OCI-LY7 (cell line): ENCODE measurements at regions not wholly inside any gene's neighbourhood (a gene's known extent, or its start where the extent isn't known, plus 50 kb on each side); places are given as distances from the start of the nearest gene placed in this dataset.

Experiments used
- BruUV-seq: library from RNA; stranded (reverse); fragments of 400-500 nt; replicated peaks from 2 replicates; lab custom pipeline; 2021; lab: Mats Ljungman, UMichigan
- CTCF ChIA-PET: fragments of 300-600 bp; sonication (Branson Sonifier 250); formaldehyde crosslinking; loops from one replicate; lab custom pipeline; 2022; ENCODE audit warnings: antibody characterized with exemption; ENCODE audit not compliant: unreplicated experiment; lab: Charles Lee
- POLR2A ChIA-PET: fragments of 300-600 bp; sonication (Branson Sonifier 250); formaldehyde crosslinking; loops from one replicate; lab custom pipeline; 2022; ENCODE audit warnings: antibody characterized with exemption; lab: Charles Lee
- DNase-seq: peaks from one replicate; pipeline ENCODE4 v3.0.0-alpha.2; 2015; ENCODE audit warnings: low spot score
- H2AFZ ChIP-seq: fragments of 200-600 bp; sonication (generic), shearing (Covaris generic); 2 replicates; pipeline ENCODE4 v1.6.1; 2014; ENCODE audit warnings: mild to moderate bottlenecking, antibody characterized with exemption, low read length, moderate library complexity
- H3K27ac ChIP-seq: fragments of 200-600 bp; sonication (generic); 2 replicates; pipeline ENCODE4 v1.5.1; 2014; ENCODE audit warnings: mixed run types, low read depth, mild to moderate bottlenecking, moderate library complexity, low read length, inconsistent platforms; ENCODE audit not compliant: poor library complexity, severe bottlenecking
- H3K36me3 ChIP-seq: fragments of 200-600 bp; sonication (generic); 2 replicates; pipeline ENCODE4 v1.6.1; 2014; ENCODE audit warnings: mild to moderate bottlenecking, antibody characterized with exemption, low read length, moderate library complexity, mixed read lengths; ENCODE audit not compliant: insufficient read depth
- H3K4me1 ChIP-seq: fragments of 200-600 bp; sonication (generic); 2 replicates; pipeline ENCODE4 v1.5.1; 2014; ENCODE audit warnings: mild to moderate bottlenecking, low read length; ENCODE audit not compliant: insufficient read depth, poor library complexity, severe bottlenecking
- H3K4me2 ChIP-seq: fragments of 200-600 bp; sonication (generic); 2 replicates; pipeline ENCODE4 v1.6.1; 2014; ENCODE audit warnings: mild to moderate bottlenecking, low read length
- H3K4me3 ChIP-seq: fragments of 200-600 bp; sonication (generic); 2 replicates; pipeline ENCODE4 v1.5.1; 2014; ENCODE audit warnings: mild to moderate bottlenecking, low read depth, low read length; ENCODE audit not compliant: poor library complexity, severe bottlenecking
- H3K79me2 ChIP-seq: fragments of 200-600 bp; sonication (generic); 2 replicates; pipeline ENCODE4 v1.6.1; 2016; ENCODE audit warnings: low read depth, mild to moderate bottlenecking, low read length, moderate library complexity, mixed read lengths; ENCODE audit not compliant: insufficient read depth
- H3K9me2 ChIP-seq: fragments of 200-600 bp; sonication (generic); 2 replicates; pipeline ENCODE4 v1.6.1; 2016; ENCODE audit warnings: mild to moderate bottlenecking, low read length, mixed read lengths; ENCODE audit not compliant: insufficient read depth
- H3K9me3 ChIP-seq: fragments of 200-600 bp; sonication (generic); 2 replicates; pipeline ENCODE4 v1.6.1; 2014; ENCODE audit warnings: mild to moderate bottlenecking, mixed run types, low read length, mixed read lengths
- H4K20me1 ChIP-seq: fragments of 200-600 bp; sonication (generic); 2 replicates; pipeline ENCODE4 v1.6.1; 2014; ENCODE audit warnings: mild to moderate bottlenecking, antibody characterized with exemption, low read length, moderate library complexity, mixed read lengths; ENCODE audit not compliant: insufficient read depth
- CTCF ChIP-seq: fragments of 200-600 bp; sonication (generic); conservative IDR thresholded peaks from 2 replicates; pipeline ENCODE4 v1.5.1; 2014; ENCODE audit warnings: mild to moderate bottlenecking, antibody characterized with exemption, low read length, moderate library complexity, mixed read lengths
- EZH2phosphoT487 ChIP-seq: fragments of 200-600 bp; sonication (generic); IDR thresholded peaks from 2 replicates; pipeline ENCODE4 v1.6.1; 2018; ENCODE audit warnings: low read depth, borderline replicate concordance, mild to moderate bottlenecking, mixed run types, antibody characterized with exemption, low read length, moderate library complexity, mixed read lengths
- intact Hi-C: fragments of 100-400 bp; cut with micrococcal nuclease; formaldehyde crosslinking; loops from one replicate; pipeline ENCODE4 v1.10.0; 2022; ENCODE audit not compliant: unreplicated experiment

GRCh38 chr11:91783173-91783572 is 441.4 kb upstream of the FAT3 start:
- H3K9me3 ChIP-seq = no peaks in the 10 kb centered on the region
- H3K4me2 ChIP-seq = no peak overlapping the region
- no TSS peak for BruUV-seq
- no peaks in the 10 kb centered on the region for H3K36me3 ChIP-seq
- CTCF ChIA-PET = no interaction called here
- DNase-seq = no peak
- H3K4me3 ChIP-seq = no peak overlapping the region
- POLR2A ChIA-PET = no interaction called here
- H2AFZ ChIP-seq = no peak overlapping the region
- H3K79me2 ChIP-seq = no peaks in the 10 kb centered on the region
- H3K27ac ChIP-seq = no peak overlapping the region
- no peaks in the 10 kb centered on the region for H3K9me2 ChIP-seq
- TF ChIP-seq EZH2phosphoT487 (no peak), CTCF (no peak)
- H4K20me1 ChIP-seq = no peaks in the 10 kb centered on the region
- intact Hi-C loops = no loop called here
- H3K4me1 ChIP-seq = no peaks in the 10 kb centered on the region

DNA sequence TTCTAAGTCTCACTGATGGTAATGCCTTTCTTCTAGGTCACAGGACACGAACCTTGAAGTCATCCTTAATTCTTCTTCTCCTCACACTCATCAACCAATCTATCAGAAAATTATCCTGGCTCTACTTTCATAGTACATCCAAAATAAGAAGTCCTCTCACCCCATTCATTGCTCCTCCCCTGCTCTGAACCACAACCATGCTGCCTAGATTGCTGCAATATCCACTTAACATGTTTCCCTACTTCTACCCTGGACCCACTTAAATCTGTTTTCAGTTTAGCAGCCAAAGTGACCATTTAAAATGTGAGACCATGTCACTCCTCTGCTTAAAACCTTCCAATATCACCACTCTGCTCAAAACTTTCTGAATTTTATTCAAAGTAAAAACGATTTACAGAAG is 445.9 kb upstream of the FAT3 start:
- TF ChIP-seq EZH2phosphoT487 (no peak), CTCF (no peak)
- H3K4me1 ChIP-seq = no peaks in the 10 kb centered on the region
- H4K20me1 ChIP-seq = no peaks in the 10 kb centered on the region
- intact Hi-C loops = no loop called here
- POLR2A ChIA-PET = no interaction called here
- no peaks in the 10 kb centered on the region for H3K9me3 ChIP-seq
- H3K36me3 ChIP-seq = no peaks in the 10 kb centered on the region
- H3K4me2 ChIP-seq = no peak overlapping the region
- no peak for DNase-seq
- no peak overlapping the region for H2AFZ ChIP-seq
- no peak overlapping the region for H3K4me3 ChIP-seq
- no peak overlapping the region for H3K27ac ChIP-seq
- no peaks in the 10 kb centered on the region for H3K9me2 ChIP-seq
- H3K79me2 ChIP-seq = no peaks in the 10 kb centered on the region
- CTCF ChIA-PET = no interaction called here
- no TSS peak for BruUV-seq

GRCh38 chr11:91776655-91777054 is 448.0 kb upstream of the FAT3 start:
- POLR2A ChIA-PET = interaction anchor here (0.6 kb wide), 1 partner anchor 11 kb away, joined by 4 read pairs; no protein-coding TSS in a partner anchor
- no peaks in the 10 kb centered on the region for H3K9me2 ChIP-seq

More at GRCh38 chr11:91776655-91777054, 448.0 kb upstream of the FAT3 start:
- TF ChIP-seq CTCF = no peak
- TF ChIP-seq EZH2phosphoT487 = no peak
- Histone ChIP-seq H3K4me2 (no peak overlapping the region), H3K9me3 (no peaks in the 10 kb centered on the region), H3K36me3 (no peaks in the 10 kb centered on the region), H3K4me1 (no peaks in the 10 kb centered on the region), H3K79me2 (no peaks in the 10 kb centered on the region), H3K27ac (no peak overlapping the region), H4K20me1 (no peaks in the 10 kb centered on the region), H3K4me3 (no peak overlapping the region), H2AFZ (no peak overlapping the region)
- intact Hi-C loops = no loop called here
- no peak for DNase-seq
- no TSS peak for BruUV-seq
- CTCF ChIA-PET = no interaction called here
